Stromal cell of bone marrow (primary cell): ENCODE measurements at regions not wholly inside any gene's neighbourhood (a gene's known extent, or its start where the extent isn't known, plus 50 kb on each side); places are given as distances from the start of the nearest gene placed in this dataset.
A peak's percentile ranks its signal among the peaks of the same experiment; 100 is the strongest.
"Not testable (repeated sequence)": the region's sequence is repeated elsewhere in the genome, so short reads cannot be mapped to it uniquely, and the experiment has no call there.

Experiments used
- DNase-seq: peaks from one replicate; pipeline ENCODE4 v3.0.0-alpha.2; 2012; ENCODE audit warnings: low read depth

DNA sequence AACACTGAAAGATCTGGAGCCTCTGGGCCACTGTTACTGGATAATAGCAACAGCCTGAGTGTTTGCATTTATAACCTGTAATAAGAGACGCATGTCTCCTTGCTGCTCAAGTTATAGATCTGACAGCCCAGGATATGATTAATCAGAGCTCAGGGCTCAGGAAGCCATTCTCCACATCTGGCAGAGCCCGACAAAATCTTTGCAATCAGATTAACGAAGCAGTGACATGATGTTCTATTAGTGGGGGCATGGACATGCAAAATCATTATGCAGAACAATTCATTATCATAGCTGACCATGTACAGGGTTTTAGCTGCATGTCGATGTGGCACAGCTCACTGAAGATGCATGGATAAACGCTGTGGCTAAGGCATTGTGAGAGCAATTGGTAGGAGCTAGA, 730.3 kb downstream of the ZNF385D start:
- DNase-seq = no peak

DNA sequence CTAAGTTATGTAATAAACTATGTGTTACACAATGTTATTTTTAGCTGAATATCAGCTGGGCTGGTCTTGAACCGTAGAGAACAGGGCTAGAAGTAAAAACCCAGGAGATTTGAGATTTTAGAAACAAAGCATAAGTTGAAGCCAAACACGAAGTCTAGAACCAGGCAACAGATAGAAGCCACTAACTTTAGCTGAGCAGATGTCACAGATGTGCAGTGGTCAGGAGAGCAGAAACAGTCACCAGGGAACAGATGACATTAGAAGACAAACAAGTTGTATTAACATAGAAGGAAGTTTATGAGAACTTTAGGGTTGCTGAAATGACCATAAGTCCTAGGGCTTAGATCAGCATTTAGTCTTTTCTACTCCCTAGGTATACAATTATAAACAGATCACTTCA, 731.0 kb downstream of the ZNF385D start:
- no peak for DNase-seq

DNA sequence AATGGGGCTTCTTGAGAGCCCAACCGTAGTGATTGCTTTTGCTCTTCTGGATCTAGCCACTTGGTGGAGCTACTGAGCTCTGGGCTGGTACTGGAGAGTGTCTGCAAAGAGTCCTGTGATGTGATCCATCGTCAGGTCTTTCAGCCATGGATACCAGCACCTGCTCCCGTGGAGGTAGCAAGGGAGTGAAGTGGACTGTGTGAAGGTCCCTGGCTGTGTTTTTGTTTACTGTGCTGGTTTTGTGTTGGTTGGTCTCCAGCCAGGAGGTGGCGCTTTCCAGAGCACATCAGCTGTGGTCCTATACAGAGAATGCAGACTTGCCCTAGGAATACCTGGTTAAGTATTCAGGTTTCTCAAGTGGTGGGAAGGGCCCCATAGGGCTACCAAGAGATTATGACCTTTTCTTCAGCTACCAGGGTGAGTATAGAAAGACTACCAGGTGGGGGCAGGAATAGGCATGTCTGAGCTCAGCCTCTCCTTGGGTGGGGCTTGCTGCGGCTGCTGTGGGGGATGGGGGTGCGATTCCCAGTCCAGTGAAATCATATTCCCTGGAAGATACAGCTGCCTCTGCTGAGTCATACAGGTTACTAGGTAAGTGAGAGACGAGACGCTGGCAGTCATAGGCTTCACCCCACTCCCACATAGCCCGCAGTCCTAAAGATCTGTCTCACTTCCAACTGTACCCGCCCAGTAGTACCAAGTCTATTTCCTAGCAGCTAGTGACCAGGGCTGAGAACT, 733.7 kb downstream of the ZNF385D start:
- DNase-seq = no peak

DNA sequence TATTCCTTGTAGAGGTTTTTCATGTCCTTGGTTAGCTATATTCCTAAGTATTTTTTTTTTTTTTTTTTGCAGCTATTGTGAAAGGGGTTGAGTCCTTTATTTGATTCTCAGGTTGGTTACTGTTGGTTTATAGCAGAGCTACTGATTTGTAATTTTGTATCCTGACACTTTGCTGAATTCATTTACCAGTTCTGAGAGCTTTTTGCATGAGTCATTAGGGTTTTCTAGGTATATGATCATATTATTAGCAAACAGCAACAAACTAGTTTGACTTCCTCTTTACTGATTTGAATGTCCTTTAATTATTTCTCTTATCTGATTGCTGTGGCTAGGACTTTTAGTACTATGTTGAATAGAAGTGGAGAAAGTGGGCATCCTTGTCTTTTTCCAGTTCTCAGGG, 737.4 kb downstream of the ZNF385D start:
- DNase-seq = no peak

DNA sequence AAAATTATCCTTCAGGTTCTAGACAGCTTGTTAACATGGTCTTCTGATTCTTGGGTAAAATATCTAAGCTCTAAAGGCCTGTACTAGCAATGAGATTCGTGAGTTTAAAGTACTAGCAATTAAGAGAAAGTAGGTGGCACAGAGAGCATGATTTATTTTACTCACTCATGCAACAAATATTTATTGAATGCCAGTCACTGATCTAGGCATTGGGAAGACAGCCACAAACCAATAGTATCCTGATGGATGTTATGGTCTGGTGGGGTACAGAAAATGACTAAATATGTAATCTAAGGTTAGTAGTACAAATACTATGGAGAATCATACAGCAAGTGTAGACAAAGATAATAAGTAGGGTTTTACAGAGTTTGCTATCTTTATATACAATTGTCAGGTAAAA, 751.3 kb downstream of the ZNF385D start:
- DNase-seq = no peak

DNA sequence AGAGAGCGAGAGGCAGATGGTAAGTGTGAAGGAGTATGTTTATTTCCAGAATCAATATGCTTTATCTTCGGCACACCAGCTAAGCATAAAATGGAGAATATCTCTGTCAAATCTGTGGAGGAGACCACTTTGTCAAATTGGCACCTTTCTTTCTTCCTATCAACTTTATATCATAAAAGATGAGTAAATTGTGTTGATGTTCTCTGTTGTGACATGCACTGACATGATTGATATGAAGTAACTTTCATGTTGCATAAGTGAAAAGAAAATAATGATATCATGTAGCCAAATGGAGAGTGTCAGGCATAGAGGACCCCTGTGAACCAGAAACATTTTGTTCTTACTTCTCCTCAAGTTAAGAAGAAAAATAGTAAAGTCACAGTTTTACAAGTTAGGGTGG, 753.8 kb downstream of the ZNF385D start:
- no peak for DNase-seq

DNA sequence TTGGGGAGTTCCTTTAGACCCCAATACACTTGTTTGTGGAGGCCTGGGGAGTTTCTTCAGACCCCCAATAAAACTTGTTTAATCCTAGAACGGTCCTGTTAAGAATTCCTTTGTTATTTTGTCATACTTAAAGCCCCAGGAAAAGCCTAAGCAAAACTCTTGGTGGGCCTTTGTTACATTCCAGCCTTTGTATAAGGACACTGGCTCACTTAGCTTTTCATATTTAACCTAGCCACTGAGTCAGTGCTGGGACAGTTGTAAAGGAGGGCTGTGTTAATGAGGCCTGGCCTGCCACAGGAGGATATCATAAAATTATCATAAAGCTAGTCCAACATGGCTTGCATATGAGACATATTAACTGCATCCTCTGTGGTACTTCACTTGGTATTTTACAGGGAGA, 760.1 kb downstream of the ZNF385D start:
- no peak for DNase-seq

DNA sequence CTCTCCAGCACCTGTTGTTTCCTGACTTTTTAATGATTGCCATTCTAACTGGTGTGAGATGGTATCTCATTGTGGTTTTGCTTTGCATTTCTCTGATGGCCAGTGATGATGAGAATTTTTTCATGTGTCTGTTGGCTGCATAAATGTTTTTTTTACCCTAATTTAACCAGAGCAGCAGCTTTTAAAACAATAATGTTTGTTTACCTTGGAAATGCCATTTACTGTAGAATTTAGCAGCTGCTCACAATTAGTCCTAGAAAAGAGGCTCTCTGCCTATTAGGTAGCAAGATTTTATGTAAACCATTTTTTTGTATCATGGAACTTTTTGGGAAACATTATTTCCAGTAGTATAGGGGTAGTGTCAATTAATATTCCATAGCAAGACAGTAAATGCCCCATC, 761.4 kb downstream of the ZNF385D start:
- not testable (repeated sequence) for DNase-seq

DNA sequence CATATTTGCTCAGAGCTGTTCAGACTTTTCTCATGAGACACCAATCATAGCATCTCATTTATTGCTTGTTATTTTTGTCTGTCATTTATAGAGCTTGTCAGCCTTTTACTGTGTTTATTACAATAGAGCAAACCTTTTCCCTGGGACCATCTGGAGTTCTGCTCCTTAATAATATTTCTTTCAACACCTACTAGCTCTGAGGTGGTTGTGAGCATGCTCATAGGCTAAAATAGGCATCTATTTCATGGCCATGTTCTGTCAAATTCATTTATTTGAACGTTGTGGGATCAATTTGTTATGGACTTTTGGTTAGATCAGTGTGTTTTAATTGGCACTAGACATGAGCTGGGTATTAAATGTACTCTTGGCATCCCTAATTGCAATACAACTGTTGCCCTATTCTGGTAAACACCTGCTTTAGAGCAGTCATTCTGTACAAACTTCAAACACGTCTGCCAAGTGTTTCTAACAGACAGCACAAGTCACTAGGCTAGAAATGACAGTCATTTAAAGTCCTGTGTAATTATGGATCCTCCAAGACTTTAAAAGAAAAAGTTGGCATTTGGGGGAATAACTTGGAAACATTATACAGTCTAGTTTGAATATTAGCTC, 766.3 kb downstream of the ZNF385D start:
- no peak for DNase-seq

DNA sequence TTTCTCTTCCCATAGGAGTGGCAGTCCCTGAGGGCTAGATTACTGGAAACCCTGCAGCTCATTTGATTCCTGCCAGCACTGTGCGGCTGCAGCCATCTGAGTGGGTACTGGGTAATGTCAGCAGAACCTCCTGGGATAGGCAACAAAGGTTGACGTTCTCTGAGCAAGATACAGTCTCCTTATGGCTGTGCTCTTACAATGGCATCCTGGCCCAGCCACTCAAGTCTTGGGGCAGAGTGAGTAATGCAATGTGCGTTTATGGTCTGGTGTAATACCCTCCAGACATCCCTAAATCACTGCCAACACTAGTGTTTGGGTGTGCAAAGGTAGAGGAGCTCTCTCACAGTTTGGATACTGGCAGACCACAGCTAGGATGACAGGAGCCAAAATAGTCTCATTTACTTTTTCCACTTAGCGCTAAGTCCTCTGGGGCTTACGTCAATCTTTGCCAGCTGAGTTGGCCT, 775.8 kb downstream of the ZNF385D start:
- peak; percentile 30 for DNase-seq

DNA sequence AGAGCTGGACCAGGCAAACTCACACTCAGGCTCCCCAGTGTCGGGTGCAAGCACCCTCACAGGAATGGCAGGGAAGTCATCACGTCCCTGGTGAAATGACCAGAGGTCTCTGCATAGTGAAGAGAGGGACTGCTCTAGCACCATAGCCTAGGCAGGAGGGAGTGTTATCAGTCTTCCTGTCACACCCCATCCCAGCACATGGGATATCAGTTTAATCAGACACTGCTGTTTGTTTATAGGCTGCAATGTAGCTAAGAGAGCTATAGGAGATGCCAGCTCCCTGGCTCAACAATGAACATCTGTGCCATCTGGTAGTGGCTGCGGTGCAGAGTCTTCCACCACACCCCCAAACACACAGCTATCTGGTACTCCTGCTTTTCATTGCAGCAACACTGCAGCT, 776.6 kb downstream of the ZNF385D start:
- no peak for DNase-seq

DNA sequence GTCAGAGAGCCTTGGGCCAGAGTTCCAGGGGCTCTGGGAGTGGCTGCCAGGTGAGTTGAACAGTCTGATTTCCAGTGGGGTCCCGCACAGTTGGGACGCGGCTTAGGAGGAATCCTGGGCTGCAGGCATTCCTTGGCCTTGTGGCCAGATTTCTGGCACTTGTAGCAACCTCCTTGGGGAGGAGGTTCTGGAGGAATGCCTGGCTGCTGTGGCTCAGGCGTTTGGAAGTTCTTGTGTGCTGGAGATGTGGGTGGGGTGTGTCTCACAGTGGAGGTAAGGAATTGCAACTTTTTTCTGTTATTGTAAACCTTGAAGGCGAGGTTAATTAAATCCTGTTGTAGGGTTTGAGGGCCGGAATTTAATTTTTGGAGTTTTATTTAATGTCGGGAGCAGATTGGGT, 780.2 kb downstream of the ZNF385D start:
- DNase-seq = not testable (repeated sequence)

DNA sequence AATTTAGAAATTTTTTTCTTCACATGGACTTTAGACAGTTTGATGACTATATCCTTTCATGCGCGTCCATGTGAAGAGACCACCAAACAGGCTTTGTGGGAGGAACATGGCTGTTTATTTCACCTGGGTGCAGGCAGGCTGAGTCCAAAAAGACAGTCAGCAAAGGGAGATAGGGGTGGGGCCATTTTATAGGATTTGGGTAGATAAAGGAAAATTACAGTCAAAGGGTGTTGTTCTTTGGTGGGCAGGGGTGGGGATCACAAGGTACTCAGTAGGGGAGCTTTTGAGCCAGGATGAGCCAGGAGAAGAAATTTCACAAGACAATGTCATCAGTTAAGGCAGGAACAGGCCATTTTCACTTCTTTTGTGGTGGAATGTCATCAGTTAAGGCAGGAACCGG, 781.5 kb upstream of the SGO1 start:
- DNase-seq = not testable (repeated sequence)

DNA sequence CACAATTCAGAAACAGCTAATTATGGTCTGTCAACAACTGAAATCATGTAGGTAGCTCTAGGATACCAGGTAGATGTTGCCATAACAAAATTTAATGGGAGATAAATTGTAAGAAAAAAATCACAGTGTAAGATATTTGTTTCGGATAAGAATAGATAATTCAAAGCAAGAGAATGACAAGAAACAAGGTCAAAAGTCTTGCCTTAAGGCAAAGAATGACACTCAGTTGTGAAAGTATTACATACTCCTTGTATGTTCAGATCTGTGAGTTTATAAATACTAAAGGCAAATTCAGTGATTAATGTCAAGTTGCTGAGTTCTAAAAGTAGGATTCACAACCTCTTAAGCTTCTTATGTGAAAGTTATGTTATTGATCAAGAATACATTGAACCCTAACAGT, 772.2 kb upstream of the SGO1 start:
- DNase-seq = no peak

DNA sequence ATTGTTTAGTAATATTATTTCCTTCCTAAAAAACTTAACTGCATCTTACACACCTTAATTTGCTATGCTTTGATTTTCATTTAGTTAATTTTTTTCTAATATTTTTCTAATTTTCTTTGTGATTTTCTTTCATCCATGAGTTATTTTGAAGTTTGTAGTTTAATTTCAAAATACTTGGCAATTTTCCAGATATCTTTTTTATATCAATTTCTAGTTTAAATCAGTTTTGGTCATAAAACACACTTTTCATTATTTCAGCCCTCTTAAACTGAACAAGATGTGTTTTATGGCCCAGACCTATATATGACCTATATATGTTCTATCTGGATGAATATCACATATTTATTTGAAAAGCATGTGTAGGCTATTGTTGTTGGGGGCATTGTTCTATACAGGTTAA, 759.9 kb upstream of the SGO1 start:
- no peak for DNase-seq

DNA sequence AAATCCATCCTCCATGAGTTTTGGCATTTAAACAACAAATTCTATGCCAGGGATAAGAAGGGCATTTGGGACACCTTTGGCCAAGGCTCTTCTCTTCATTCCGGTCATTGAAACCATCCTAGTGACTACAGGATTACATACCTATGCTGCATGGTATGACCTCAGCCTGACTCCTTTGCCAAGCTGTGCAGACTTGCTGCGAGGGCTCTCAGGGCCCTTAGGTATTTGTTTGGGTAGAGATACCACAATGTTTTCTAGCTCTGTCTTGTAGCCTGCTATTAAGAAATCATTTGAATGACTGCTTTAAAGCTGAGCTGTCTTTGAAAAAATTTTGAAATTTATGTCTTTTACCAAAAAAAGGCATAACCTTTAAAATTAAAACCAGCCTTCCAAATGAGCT, 749.8 kb upstream of the SGO1 start:
- no peak for DNase-seq

DNA sequence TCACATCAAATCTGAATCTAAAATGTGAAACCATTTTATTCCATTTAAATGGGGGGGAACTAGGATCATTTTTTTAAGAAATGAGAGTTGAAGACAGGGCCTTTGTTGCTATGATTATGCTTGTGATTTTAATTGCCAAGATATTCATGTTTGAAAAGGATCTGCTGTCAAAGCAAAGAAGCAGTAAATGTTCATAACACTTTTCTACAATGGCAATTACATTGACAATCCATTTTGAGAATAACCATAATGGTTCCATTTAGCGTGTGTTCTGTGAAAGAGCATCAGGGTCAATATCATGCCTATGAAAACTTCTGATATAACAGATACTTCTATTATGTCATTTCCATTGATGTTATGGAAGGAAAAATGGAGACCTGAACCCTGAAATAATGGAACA, 745.8 kb upstream of the SGO1 start:
- no peak for DNase-seq

DNA sequence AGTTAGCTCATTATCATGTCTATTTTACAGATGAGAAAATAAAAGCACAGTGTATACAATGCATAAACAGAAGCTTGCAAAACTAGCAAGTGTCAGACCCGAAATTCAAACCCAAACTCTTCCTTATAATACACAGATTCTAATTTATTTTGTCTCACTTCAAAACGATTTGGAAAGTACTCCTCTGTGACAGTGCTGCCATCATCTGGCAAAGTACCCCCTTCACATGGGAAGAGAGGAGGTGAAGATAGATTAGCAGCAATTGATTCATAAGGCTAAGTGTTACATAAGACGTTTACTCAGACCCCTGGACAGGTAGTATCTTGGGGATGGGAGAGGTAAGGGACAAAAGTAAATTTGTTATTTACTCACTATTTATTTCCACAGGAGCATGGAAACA, 744.0 kb upstream of the SGO1 start:
- no peak for DNase-seq

DNA sequence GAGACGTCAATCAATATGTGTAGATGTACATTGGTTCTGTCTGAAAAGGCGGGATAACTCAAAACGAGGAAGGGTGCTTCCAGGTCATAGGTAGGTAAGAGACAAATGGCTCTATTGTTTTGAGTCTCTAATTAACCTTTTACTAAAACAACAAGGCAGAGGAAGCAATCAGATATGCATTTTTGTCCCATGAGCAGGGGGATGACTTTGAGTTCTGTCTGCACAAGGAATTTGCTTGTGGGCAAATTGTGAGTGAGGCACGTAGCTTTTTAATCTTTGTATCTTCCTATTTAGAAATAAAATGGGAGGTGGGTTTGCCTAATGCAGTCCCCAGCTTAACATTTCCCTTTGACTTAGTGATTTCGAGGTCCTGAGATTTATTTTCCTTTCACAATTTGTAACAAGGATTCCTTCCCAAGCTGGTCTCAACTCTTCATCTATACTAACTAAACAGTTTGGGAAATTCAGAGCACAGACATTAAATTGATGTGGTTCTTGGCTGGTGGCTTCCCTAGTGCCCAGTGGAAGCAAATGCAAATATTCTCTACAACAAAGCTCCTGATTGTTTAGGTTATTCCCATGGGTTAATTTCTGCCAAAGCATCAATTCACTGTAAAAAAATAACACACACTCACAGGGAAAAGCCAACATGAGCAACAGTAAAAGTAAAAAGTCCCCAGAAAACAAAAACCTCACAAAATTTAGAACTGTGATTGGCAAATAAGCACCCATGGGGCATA, 738.8 kb upstream of the SGO1 start:
- no peak for DNase-seq

DNA sequence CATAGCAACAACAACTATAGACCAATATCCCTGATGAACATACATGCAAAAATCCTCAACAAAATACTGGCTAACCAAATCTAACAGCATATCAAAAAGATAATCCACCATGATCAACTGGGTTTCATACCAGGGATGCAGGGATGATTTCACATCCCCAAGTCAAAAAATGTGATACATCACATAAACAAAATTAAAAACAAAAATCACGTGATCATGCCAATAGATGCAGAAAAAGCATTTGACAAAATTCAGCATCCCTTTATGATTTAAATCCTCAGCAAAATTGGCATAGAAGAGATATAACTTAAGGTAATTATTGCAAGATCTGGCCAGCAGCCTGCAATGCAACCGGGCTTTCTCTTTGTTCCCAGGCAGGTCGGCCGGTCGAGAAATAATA, 735.1 kb upstream of the SGO1 start:
- DNase-seq = not testable (repeated sequence)

DNA sequence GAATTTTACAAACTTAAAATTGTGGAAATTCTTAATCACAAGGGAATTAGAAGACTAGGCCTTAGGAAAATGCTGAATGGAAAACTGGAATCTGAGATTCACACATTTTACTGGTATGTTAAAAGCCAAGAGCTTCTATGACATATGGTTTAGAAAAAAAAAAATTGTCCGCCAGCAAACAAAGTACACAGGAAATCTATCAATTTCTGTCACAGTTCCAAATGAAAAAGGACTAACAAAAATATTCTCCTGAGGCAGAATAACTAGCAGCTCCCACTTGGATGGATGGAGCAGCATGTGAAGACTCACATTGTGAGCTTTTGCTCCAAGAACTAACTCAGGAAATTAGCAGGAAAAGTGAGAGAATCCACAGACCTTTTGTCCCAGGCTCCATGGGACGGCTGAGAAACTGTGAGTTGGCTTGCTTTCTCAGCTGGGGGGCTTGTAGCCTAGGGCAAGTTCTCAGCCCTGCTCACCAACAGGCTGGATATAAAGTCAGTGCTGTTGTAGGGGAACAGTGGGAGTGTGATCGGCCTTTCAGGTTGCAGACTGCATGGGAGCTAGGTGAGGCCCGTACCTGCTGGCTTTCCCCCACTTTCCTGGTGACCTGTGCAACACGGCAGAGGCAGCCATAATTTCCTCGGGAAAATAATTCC, 731.1 kb upstream of the SGO1 start:
- no peak for DNase-seq

DNA sequence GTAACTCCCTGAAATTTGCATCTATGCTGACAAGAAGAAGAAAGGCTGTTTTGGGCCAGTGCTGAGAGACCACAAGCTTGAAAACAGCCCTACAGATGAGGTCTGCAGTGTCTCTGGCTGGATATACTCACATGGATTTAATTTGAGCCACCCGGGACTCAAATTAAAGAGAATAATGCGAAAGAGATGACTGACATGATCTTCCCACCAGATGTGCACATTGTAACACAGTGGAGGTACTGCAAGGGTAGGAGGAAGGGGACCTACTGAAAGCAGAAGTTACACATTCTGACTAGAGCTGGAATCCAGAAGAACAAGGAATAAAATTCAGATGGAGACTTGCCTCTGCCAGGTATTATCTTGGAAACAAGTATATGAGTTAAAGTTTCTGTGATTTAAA, 728.3 kb upstream of the SGO1 start:
- no peak for DNase-seq

DNA sequence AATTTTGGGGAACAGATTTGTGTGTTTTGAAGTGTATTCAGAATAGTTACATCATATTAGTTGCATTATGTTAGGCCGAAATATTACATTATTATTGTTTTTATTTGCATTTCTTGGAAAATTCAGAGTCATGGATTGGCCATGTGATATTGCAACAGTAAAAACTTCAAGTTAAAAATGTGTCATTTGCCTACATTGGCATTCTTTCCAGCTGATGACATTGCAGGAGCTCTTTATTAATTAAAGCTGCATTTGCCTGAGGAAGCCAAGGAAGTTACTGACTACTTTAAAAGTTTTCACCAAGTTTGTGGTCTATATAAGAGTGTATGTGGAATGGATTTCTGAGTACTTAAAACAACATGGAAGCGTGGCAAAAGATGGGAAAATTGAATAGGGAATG, 726.4 kb upstream of the SGO1 start:
- DNase-seq = no peak
